Spleen (tissue), 11 donors: ENCODE measurements at regions not wholly inside any gene's neighbourhood (a gene's known extent, or its start where the extent isn't known, plus 50 kb on each side); places are given as distances from the start of the nearest gene placed in this dataset.

Experiments used
- DNase-seq: peaks from one replicate; pipeline ENCODE4 v3.0.0-alpha.2; 2020
- H3K27ac ChIP-seq, 8 donors: fragments of 200-600 bp; sonication (generic) in 7 of 8; 1 replicate in 4 of 8; 2 replicates in 4 of 8; pipeline versions ENCODE4 v1.5.0 to v1.8.0; 2016 to 2021; ENCODE audit warnings: inconsistent platforms in 4 of 8, mild to moderate bottlenecking in 4 of 8, moderate library complexity in 1 of 8
- H3K27me3 ChIP-seq, 7 donors: fragments of 200-600 bp; sonication (generic) in 6 of 7; replicated peaks in 1 of 7; 1 replicate in 4 of 7; 2 replicates in 3 of 7; pipeline versions ENCODE4 v1.5.0 to v1.8.0; 2016 to 2021; ENCODE audit warnings: inconsistent platforms in 3 of 7, mild to moderate bottlenecking in 1 of 7
- H3K36me3 ChIP-seq, 6 donors: fragments of 200-600 bp; sonication (generic) in 5 of 6; 1 replicate in 4 of 6; 2 replicates in 2 of 6; pipeline versions ENCODE4 v1.5.0 to v1.8.0; 2016 to 2021; ENCODE audit warnings: inconsistent platforms in 2 of 6
- H3K4me1 ChIP-seq, 6 donors: fragments of 200-600 bp; sonication (generic) in 5 of 6; 1 replicate in 3 of 6; 2 replicates in 3 of 6; pipeline versions ENCODE4 v1.5.0 to v1.8.0; 2016 to 2021; ENCODE audit warnings: inconsistent platforms in 3 of 6
- H3K4me3 ChIP-seq, 8 donors: fragments of 200-600 bp; sonication (generic) in 7 of 8; 1 replicate in 4 of 8; 2 replicates in 4 of 8; pipeline versions ENCODE4 v1.5.0 to v1.8.0; 2016 to 2021; ENCODE audit warnings: inconsistent platforms in 4 of 8, mild to moderate bottlenecking in 4 of 8, moderate library complexity in 2 of 8
- H3K9me3 ChIP-seq, 8 donors: fragments of 200-600 bp; sonication (generic) in 7 of 8; 1 replicate in 4 of 8; 2 replicates in 4 of 8; pipeline versions ENCODE4 v1.5.0 to v1.8.0; 2016 to 2021; ENCODE audit warnings: inconsistent platforms in 4 of 8
- POLR2A ChIP-seq, 3 donors: fragments of 450-650 bp; IDR thresholded peaks; one replicate each; pipeline ENCODE4 v1.5.1; 2017; ENCODE audit warnings: antibody characterized with exemption in 3 of 3, mild to moderate bottlenecking in 1 of 3
- POLR2AphosphoS5 ChIP-seq, 3 donors: sonication (generic); formaldehyde crosslinking; IDR thresholded peaks; one replicate each; pipeline ENCODE4 v1.5.1; 2017; ENCODE audit warnings: antibody characterized with exemption in 3 of 3
- WGBS, 5 donors: extraction: QIAGEN DNeasy Blood & Tissue Kit in 3 of 5; methylation state at CpG; one replicate each; pipeline versions ENCODE4 v1.1.5 to v1.1.7; 2013 to 2018; 5-methylcytosine and 5-hydroxymethylcytosine counted together
- intact Hi-C: fragments of 100-400 bp; cut with DNase I; formaldehyde crosslinking; loops from one replicate; pipeline ENCODE4 v1.15.0; 2023; ENCODE audit warnings: low total_unique reads
- TF ChIP-seq, protein P1 (sequence below), 11 experiments: fragments of 200-600 bp in 7 of 11; fragments of 450-650 bp in 4 of 11; sonication (generic) in 4 of 11; IDR thresholded peaks in 8 of 11; conservative IDR thresholded peaks in 3 of 11; 1 replicate in 7 of 11; 2 replicates in 4 of 11; pipeline versions ENCODE4 v1.4.0 to v1.8.0; 2016 to 2021; ENCODE audit warnings: antibody characterized with exemption in 11 of 11, inconsistent platforms in 4 of 11, mild to moderate bottlenecking in 1 of 11
- donor health status: healthy with polysubstance abuse.
- donor health status: DM: no; HTN: no; CAD: no; lungs with moderate emphysema.
- donor health status: DM: no; HTN: no; CAD: no.
- donor health status: Bipolar disorder and iron deficiency.
- donor health status: healthy.
- donor health status: DM: no; HTN: no; CAD: no.
- donor health status: DM: yes; HTN: yes; CAD: no.

- Histone ChIP-seq H3K27me3 (no peaks in the 10 kb centered on the region), H3K4me3 (no peak overlapping the region), H3K4me1 (no peaks in the 10 kb centered on the region), H3K9me3 (peaks cover 0 to 11% (median 0%) of the 10 kb centered on the region in 8 donors), H3K27ac (no peak overlapping the region), H3K36me3 (no peaks in the 10 kb centered on the region)
- TF ChIP-seq, protein P1, sequence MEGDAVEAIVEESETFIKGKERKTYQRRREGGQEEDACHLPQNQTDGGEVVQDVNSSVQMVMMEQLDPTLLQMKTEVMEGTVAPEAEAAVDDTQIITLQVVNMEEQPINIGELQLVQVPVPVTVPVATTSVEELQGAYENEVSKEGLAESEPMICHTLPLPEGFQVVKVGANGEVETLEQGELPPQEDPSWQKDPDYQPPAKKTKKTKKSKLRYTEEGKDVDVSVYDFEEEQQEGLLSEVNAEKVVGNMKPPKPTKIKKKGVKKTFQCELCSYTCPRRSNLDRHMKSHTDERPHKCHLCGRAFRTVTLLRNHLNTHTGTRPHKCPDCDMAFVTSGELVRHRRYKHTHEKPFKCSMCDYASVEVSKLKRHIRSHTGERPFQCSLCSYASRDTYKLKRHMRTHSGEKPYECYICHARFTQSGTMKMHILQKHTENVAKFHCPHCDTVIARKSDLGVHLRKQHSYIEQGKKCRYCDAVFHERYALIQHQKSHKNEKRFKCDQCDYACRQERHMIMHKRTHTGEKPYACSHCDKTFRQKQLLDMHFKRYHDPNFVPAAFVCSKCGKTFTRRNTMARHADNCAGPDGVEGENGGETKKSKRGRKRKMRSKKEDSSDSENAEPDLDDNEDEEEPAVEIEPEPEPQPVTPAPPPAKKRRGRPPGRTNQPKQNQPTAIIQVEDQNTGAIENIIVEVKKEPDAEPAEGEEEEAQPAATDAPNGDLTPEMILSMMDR (IDR thresholded peaks at IDR 0.05 in 8 of 11, conservative IDR thresholded peaks at IDR 0.05 in 3 of 11) = no peak
- TF ChIP-seq POLR2AphosphoS5 (IDR thresholded peaks at IDR 0.05) = no peak
- no peak for TF ChIP-seq POLR2A (IDR thresholded peaks at IDR 0.05)
- 59 to 85% (median 76%) methylated on average over 1 of the region's 1 CpG for WGBS, 5 donors
- DNase-seq = no peak
- intact Hi-C loops = no loop called here
Measured at GRCh38 chr7:68858497-68858896, 739.8 kb upstream of the AUTS2 start.

GRCh38 chr7:68861171-68861570 lies 737.1 kb upstream of the AUTS2 start:
- H3K27ac ChIP-seq = no peak overlapping the region
- DNase-seq = no peak
- H3K9me3 ChIP-seq = peaks cover 0 to 19% (median 0%) of the 10 kb centered on the region in 8 donors
- intact Hi-C loops = no loop called here
- H3K4me1 ChIP-seq = no peaks in the 10 kb centered on the region
- no peak overlapping the region for H3K4me3 ChIP-seq
- no peaks in the 10 kb centered on the region for H3K27me3 ChIP-seq
- TF ChIP-seq, protein P1 (IDR thresholded peaks at IDR 0.05 in 8 of 11, conservative IDR thresholded peaks at IDR 0.05 in 3 of 11) = no peak
- TF ChIP-seq POLR2AphosphoS5 (IDR thresholded peaks at IDR 0.05) (no peak), POLR2A (IDR thresholded peaks at IDR 0.05) (no peak)
- H3K36me3 ChIP-seq = no peaks in the 10 kb centered on the region
- 86 to 91% (median 87%) methylated on average over 7 of the region's 7 CpGs for WGBS, 5 donors

DNA sequence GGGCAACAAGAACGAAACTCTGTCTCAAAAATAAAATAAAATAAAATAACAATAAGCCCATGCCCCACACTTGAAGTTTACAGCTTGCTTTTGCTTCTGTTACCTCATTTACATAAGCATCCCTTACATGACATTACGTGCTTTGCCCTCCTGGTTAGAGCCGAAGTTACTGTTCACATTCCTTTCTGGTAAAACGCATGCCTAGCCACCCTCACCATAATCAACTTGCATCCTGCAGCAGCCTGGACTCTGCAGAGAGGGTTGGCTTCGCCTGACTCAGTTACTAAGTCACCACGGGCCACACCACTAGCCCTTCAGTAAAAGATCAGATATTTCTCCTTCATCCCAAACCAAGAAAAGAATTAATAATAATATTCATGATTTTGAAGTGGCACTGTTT lies 736.0 kb upstream of the AUTS2 start:
- TF ChIP-seq POLR2AphosphoS5 (IDR thresholded peaks at IDR 0.05) = no peak
- TF ChIP-seq, protein P1 (IDR thresholded peaks at IDR 0.05 in 8 of 11, conservative IDR thresholded peaks at IDR 0.05 in 3 of 11) = no peak
- Histone ChIP-seq H3K9me3 (peaks cover 0 to 19% (median 0%) of the 10 kb centered on the region in 8 donors), H3K27ac (no peak overlapping the region), H3K4me3 (no peak overlapping the region), H3K36me3 (no peaks in the 10 kb centered on the region), H3K27me3 (no peaks in the 10 kb centered on the region), H3K4me1 (no peaks in the 10 kb centered on the region)
- 86 to 92% (median 86%) methylated on average over 6 of the region's 6 CpGs for WGBS, 5 donors
- no peak for DNase-seq
- intact Hi-C loops = no loop called here

DNA sequence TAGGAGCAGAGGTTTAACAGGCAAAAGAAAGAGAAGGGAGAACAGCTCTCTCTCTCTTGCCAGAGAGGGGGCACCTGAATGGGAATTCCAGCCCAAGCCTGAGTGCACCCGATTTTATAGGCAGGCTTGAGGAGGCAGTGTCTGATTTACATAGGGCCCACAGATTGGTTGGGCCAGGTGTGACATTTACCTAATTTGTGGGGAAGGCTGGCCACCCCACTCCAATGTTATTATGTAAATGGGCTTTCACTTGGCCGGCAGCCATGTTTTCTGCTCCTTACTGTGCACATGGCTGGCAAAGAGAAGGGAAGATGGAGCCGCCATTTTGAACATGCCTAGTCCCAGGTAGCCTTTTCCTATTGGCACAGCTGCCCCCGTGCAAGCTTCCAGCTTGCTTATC lies 735.5 kb upstream of the AUTS2 start:
- H3K27me3 ChIP-seq = no peaks in the 10 kb centered on the region
- 80 to 87% (median 84%) methylated on average over 4 of the region's 4 CpGs for WGBS, 5 donors
- no peak overlapping the region for H3K27ac ChIP-seq
- DNase-seq = no peak
- H3K9me3 ChIP-seq = peaks cover 0 to 23% (median 0%) of the 10 kb centered on the region in 8 donors
- no peaks in the 10 kb centered on the region for H3K36me3 ChIP-seq
- no peaks in the 10 kb centered on the region for H3K4me1 ChIP-seq
- H3K4me3 ChIP-seq = no peak overlapping the region
- intact Hi-C loops = no loop called here
- no peak for TF ChIP-seq POLR2AphosphoS5 (IDR thresholded peaks at IDR 0.05)
- TF ChIP-seq POLR2A (IDR thresholded peaks at IDR 0.05) = no peak
- TF ChIP-seq, protein P1 (IDR thresholded peaks at IDR 0.05 in 8 of 11, conservative IDR thresholded peaks at IDR 0.05 in 3 of 11) = no peak
